Posterior cingulate gyrus (tissue), 11 donors: ENCODE measurements at regions not wholly inside any gene's neighbourhood (a gene's known extent, or its start where the extent isn't known, plus 50 kb on each side); places are given as distances from the start of the nearest gene placed in this dataset.
"Not testable (repeated sequence)": the region's sequence is repeated elsewhere in the genome, so short reads cannot be mapped to it uniquely, and the experiment has no call there.

ENCODE experiments used
- DNase-seq, 10 donors: peaks; one replicate each; pipeline versions ENCODE4 v3.0.0 to v3.0.0-alpha.2; 2020 to 2021; ENCODE audit warnings: mixed read lengths in 3 of 10
- intact Hi-C: fragments of 100-400 bp; cut with DNase I; formaldehyde crosslinking; loops from one replicate; pipeline ENCODE4 v1.15.1; 2023

GRCh38 chr3:175940243-175940642 is 1081.1 kb downstream of the NAALADL2 start:
- DNase-seq = no peak
- intact Hi-C loops = no loop called here

- intact Hi-C loops = not testable (repeated sequence)
- peak in 2 of 10 donors; percentile 34 to 43 for DNase-seq
Observed at GRCh38 chr3:175937367-175937766, 1078.2 kb downstream of the NAALADL2 start.

GRCh38 chr3:175932586-175932985 is 1073.5 kb downstream of the NAALADL2 start:
- DNase-seq = no peak
- intact Hi-C loops = no loop called here

- intact Hi-C loops = no loop called here
- no peak for DNase-seq
Observed at GRCh38 chr3:175919133-175919532, 1060.0 kb downstream of the NAALADL2 start.

- intact Hi-C loops = no loop called here
- no peak for DNase-seq
Observed at GRCh38 chr3:175916191-175916934, 1057.2 kb downstream of the NAALADL2 start.

- intact Hi-C loops = no loop called here
- DNase-seq = no peak
Observed at GRCh38 chr3:175914785-175915184, 1055.7 kb downstream of the NAALADL2 start.

GRCh38 chr3:175913286-175913685 is 1054.2 kb downstream of the NAALADL2 start:
- intact Hi-C loops = no loop called here
- no peak for DNase-seq

GRCh38 chr3:175911937-175912336 is 1052.8 kb downstream of the NAALADL2 start:
- DNase-seq = no peak
- intact Hi-C loops = no loop called here

GRCh38 chr3:175902226-175902625 is 1043.1 kb downstream of the NAALADL2 start:
- DNase-seq = no peak
- intact Hi-C loops = no loop called here

GRCh38 chr3:175898194-175898593 is 1039.1 kb downstream of the NAALADL2 start:
- DNase-seq = no peak
- intact Hi-C loops = no loop called here

- DNase-seq = no peak
- intact Hi-C loops = no loop called here
Observed at GRCh38 chr3:175896655-175897054, 1037.5 kb downstream of the NAALADL2 start.

GRCh38 chr3:175895731-175896130 is 1036.6 kb downstream of the NAALADL2 start:
- intact Hi-C loops = no loop called here
- DNase-seq = no peak

- intact Hi-C loops = no loop called here
- DNase-seq = no peak
Observed at GRCh38 chr3:175893566-175893965, 1034.4 kb downstream of the NAALADL2 start.

GRCh38 chr3:175890066-175890465 is 1030.9 kb downstream of the NAALADL2 start:
- intact Hi-C loops = no loop called here

GRCh38 chr3:175885231-175885766 is 1026.2 kb downstream of the NAALADL2 start:
- intact Hi-C loops = no loop called here
- peak in 2 of 10 donors; percentile 22 to 52 for DNase-seq

More at GRCh38 chr3:175890066-175890465, 1030.9 kb downstream of the NAALADL2 start:
- DNase-seq = no peak

GRCh38 chr3:175879417-175879816 is 1020.3 kb downstream of the NAALADL2 start:
- intact Hi-C loops = no loop called here
- no peak for DNase-seq

GRCh38 chr3:175869404-175869803 is 1010.3 kb downstream of the NAALADL2 start:
- intact Hi-C loops = no loop called here
- DNase-seq = no peak

GRCh38 chr3:175868626-175869025 is 1009.5 kb downstream of the NAALADL2 start:
- intact Hi-C loops = no loop called here
- no peak for DNase-seq

- DNase-seq = no peak
- intact Hi-C loops = no loop called here
Observed at GRCh38 chr3:175865724-175866123, 1006.6 kb downstream of the NAALADL2 start.

- DNase-seq = no peak
- intact Hi-C loops = no loop called here
Observed at GRCh38 chr3:175861916-175862315, 1002.8 kb downstream of the NAALADL2 start.
